HG02610 (cell line): ENCODE measurements at regions not wholly inside any gene's neighbourhood (a gene's known extent, or its start where the extent isn't known, plus 50 kb on each side); places are given as distances from the start of the nearest gene placed in this dataset.

Experiments used
- ATAC-seq: cut with Tn5 transposase; IDR thresholded peaks from one replicate; pipeline ENCODE4 v1.9.1; 2021; ENCODE audit warnings: mild to moderate bottlenecking, moderate library complexity; ENCODE audit not compliant: unreplicated experiment

DNA sequence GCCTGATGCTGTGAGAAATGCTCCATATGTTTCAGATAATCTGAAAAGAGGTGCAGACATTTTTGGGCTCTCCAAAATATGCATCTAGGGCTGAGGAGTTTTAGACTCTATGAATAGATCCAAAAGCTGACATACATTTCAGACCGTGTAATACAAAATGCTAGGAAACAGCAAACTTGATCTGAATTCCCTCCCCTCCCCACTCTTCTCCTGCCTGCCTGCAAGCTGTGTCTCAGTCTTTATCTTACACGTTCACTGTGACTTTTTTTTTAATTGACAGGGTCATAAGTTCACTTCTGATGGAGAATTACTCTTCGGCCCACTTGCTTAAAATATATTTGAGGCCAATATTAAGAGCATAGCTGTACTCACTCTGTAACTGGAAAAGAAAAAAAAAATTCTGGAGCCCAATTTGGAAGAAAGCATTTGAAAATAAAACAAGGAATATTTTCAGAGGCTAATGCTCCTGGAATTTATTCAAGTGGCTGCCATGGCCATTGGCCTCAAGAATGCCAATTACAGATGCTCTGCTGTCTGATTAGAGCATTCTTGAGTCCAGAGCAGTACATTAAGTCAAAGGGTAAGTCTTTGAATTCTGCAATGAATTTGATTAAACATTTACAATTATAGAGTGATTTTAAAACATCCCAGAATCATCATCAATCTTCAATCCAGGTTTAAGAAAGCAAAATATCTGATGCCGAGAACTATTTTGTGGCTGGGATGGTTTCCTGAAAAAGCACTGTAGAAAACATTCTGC, 146.2 kb upstream of the SEMA6D start:
- no peak for ATAC-seq

- ATAC-seq = no peak
Observed at GRCh38 chr15:47573673-47574072, 143.6 kb upstream of the SEMA6D start.

DNA sequence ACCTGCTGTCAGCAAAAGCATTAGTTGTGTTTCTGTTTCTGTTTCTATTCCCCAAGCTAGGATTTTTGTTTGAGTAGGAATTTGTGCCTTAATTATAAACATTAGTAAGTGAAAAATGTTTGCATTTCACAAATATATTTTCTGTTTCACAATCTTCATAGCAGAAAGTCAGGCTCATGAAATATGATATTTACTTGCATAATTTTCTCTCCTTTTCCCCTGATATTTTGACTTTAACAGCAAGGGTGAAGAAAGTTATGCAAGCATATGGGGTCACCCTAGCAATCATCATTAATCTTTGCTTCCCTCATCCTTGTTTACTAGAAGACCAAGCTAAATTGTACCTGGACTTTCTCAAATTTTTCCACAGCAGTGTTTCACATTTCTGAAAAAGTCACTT, 140.3 kb upstream of the SEMA6D start:
- ATAC-seq = no peak

GRCh38 chr15:47577461-47577860, 139.8 kb upstream of the SEMA6D start:
- no peak for ATAC-seq

- no peak for ATAC-seq
Observed at GRCh38 chr15:47582233-47582632, 135.1 kb upstream of the SEMA6D start.

DNA sequence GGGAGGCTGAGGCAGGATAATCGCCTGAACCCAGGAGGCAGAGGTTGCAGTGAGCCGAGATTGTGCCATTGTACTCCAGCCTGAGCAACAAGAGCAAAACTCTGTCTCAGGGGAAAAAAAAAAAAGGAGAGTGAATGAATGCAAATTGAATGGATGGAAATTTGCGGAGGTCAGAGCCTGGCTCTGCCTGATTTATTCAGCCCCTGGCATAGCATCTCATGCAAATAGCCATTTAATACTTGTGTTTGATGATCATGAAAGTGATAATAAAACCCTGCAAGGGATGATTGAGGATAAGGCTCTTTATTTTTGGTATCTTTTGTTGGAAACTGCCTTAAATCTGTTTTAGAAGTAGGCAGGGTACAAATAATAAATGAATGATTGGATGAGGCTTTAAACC, 133.0 kb upstream of the SEMA6D start:
- no peak for ATAC-seq

DNA sequence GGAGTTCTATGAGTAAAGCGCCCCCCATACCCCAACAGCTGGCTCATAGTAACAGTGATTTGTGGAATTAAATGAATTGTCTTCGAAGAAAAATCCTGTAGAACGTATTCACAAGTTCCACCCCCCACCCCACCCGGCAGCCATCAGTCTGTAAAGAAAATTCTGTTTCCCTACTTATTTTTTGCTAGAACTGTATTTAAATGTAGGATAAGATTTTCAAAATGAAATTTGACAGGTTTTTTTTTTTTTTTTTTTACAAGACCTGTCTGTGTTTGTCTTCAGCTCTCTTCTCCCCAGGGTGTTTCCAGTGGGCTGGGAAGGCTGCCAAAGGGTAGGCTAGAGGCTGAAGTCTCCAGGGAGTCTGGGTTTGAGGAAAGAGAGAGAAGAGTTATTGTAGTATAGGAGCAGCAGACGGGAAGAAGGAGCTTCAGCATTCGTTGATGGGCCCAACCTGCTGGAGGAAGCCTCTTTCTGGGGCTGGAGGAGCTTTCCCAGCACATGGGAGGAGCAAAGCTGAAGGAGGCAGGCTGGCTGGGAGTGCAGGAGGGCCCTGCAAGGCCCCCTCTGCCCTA, 130.6 kb upstream of the SEMA6D start:
- ATAC-seq = no peak

DNA sequence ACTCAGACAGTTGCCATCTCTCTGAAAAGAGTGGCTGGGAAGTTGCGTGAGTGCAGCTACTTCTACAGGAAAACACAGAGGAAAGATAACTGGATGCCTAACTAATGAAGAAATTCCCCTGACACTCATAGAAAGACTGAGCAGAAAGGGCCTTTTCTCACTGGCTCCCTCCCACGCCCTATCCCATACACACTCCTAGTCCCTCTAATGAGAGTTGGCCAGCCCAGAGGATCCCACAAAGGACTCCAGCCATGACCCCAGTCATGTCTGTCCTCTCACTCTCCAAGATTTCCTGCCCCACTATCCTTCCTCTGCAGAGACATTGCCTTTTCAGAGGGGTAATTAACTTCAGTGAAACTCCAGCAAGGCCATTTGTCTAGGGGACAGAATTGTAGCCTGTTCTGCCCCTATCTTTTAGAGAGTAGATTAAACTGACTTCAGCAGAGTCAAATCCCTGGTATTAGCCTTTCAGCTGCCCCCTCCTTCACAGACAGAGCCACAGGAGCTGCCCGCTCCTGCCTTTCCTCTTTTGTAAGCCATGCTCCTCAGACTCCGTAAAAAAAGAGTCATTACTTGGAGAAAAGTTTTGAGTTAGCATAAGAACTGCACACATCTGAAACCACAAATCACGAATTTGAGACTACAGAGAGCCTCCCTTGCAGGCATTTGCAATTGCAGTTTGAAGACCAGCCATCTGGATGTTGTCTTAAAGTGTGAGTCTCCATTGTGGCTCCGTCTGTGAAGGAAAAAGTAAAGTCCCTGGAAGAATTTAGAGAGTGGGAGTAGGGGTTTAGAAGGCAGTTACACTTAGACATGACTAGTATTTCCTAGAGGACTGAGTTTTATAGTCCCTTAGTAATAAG, 129.1 kb upstream of the SEMA6D start:
- ATAC-seq = no peak

- ATAC-seq = no peak
Observed at GRCh38 chr15:47588958-47589357, 128.3 kb upstream of the SEMA6D start.

GRCh38 chr15:47598996-47599395, 118.3 kb upstream of the SEMA6D start:
- no peak for ATAC-seq

GRCh38 chr15:47599806-47600205, 117.5 kb upstream of the SEMA6D start:
- no peak for ATAC-seq

- ATAC-seq = no peak
Observed at GRCh38 chr15:47602121-47602520, 115.2 kb upstream of the SEMA6D start.

DNA sequence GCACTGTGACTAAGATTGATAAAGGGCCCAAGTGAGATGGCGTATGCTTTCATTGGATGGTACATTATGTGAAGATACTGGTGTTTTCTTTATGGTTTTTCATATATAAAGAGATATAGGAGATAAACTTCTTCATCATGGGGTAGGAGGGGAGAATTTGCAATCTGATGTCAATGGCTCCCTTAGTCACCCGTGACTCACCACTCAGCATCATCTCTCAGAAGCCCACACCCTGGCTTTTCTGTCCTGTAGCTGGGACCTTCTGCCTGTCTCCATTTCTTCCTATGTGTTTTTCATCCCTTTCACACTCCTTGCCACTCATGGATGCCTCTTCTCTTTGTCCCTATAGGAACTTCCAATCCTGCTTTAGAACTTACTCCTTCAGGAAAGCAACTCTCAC, 114.3 kb upstream of the SEMA6D start:
- ATAC-seq = no peak

DNA sequence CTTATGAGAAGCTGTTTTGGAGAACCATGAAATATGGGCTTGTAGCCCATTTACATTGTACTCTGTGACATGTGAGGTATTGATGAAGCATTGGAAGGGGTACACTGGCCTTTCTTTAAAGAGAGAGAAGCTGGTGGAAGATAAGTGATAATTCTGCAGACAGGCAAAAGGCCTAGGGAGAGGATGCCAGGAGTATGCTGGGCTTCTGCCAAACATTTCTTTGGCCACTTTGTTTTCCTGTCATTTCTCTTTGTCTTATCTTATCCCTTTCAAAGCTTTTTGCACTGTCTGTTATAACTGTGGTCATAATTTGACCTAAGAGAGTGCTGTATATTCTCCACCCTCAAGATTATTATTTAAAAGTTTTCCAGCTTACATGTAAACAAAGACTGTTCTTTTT, 109.6 kb upstream of the SEMA6D start:
- no peak for ATAC-seq

- no peak for ATAC-seq
Observed at GRCh38 chr15:47609693-47610092, 107.6 kb upstream of the SEMA6D start.

DNA sequence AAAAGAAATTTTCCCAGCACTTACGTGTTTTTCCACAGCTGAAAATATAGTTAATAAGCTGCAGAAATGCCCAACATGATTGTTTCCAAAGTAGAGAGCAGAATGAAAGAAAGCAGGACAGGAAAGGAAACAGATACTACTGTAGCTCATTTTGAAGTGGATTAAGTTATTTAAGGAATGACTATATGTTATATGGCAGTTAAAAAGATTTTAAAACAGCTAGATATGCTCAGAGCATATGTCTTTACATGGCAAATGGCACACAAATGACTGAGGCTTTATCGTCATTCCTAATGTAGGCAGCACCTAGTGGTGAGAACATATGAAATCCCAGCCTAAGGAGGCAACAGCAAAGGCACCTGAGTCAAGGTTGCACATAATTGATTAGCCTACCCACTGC, 106.6 kb upstream of the SEMA6D start:
- ATAC-seq = no peak

DNA sequence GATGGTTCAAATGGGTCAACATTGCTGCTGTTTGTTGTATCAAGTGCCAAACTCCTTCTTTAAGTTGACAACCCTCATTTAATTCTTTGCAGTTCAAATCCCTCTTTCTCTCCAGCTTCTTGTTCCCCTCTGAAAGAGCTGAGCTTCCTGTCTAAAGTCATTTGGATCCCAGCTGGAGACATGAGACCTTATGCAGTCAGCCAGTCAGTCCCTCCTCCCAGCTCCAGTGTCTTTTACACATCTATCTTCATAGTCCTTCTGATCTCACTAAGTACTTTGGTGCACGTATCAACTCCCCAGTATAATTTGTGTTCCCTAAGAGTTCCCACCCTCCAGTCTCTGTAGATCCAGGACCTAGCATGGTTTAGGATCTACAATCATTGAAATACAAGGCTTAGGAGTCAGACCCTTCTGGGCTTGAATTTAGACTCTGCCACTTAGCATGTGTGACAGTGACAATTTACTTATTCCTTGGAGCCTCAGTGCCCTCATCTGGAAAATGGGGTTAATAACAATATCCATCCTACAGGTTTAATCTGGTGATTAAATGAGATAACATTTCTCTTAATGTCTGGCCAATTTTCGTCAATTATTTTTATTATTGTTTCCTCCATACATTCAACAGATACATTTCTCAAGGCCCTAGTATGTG, 102.8 kb upstream of the SEMA6D start:
- no peak for ATAC-seq

- no peak for ATAC-seq
Observed at GRCh38 chr15:47616876-47617275, 100.4 kb upstream of the SEMA6D start.

DNA sequence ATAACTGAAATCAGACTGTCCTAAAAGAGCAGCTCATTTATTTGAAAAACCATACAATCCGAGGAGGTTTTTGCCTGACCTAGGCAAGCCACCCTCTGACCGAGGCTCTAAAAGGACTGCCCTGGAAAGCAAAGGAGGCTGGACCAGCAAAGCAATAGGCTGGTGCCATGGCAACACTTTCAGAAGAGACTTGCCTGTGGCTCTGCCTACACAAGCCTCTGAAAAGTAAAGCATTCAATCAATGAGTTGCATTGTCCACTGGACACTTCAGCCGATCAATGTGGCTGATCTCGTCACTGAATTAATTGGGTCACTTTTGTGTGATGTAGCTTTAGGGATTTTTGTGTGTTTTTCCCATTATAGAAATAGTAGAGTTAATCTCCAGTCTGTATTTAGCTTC, 99.1 kb upstream of the SEMA6D start:
- ATAC-seq = no peak

DNA sequence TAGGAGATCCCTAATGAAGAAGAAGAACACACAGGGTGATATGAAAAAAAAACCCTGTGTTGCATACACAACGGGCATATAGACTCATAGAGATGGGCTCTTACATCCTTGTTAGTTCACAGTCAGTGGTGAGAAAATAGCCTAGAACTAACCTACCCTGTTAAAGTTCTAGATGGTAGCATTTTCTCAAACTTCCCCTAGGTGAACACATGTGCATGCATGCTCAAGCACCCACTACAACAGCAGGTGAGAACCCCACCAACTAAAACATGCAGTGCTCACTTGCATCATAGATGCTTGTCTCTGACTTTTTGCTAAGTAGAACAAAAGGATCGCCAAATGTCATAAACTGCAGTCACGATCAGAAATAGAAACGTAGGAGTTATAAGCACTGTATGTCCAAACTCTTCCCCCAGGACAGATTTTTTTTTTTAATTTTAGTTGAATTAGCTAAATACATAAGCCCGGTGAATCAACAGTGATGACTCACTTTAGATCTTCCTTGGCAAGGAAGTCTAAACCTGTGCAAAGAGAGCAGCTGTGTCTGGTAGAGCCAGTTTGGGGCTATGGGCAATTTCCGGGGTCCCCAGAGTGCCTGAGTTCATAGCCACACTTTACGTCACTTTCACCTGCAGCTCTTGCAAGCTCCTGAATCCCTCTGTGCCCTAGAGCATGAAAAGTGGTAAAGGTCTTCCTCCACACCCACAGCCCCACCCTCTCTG, 96.2 kb upstream of the SEMA6D start:
- ATAC-seq = no peak

DNA sequence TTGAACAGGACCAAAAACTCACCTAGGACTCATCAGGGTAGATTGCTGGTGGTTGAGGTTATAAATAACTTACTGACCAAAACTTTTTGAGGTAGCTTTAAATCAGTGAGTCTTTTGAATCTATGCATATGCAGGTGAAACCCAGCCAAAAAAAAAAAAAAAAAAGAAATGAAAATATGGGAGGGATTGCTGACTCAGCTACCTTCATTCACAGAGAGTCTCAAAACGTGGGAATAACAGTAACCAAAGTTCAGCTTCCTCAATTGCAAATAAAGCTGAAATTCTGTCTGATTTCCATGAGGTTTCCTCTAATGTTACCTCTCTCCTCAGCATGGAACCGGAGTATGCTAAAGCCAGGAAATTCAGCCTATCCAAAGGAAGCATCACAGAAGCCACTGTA, 95.2 kb upstream of the SEMA6D start:
- no peak for ATAC-seq
